ENCODE measurements at regions not wholly inside any gene's neighbourhood (a gene's known extent, or its start where the extent isn't known, plus 50 kb on each side); places are given as distances from the start of the nearest gene placed in this dataset.
"Not testable (repeated sequence)": the region's sequence is repeated elsewhere in the genome, so short reads cannot be mapped to it uniquely, and the experiment has no call there.

DNA sequence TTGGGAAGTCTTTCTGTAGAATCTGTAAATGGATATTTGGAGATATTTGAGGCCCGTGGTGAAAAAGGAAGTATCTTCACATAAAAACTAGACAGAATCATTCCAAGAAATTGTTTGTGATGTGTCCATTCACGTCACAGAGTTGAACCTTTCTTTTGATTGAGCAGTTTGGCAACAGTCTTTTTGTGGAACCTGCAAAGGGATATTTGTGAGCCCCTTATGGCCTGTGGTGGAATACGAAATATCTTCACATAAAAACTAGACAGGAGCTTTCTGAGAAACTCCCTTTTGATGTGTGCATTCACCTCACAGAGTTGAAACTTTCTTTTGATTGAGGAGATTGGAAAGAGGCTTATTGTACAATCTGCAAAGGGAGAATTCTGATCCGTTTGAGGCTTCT lies 2980.4 kb downstream of the TUBA3C start:
- H3K4me3 ChIP-seq; H3K27me3 ChIP-seq; H3K4me1 ChIP-seq; H3K36me3 ChIP-seq (ENCODE audit: low read depth, missing control alignments); H3K9me3 ChIP-seq; intact Hi-C loops (cut with DNase I; ENCODE audit: low total_unique reads); H3K27ac ChIP-seq: not testable (repeated sequence)
- DNase-seq: peak; percentile 11
- 22 to 32% methylated on average over 3 to 4 of the region's 4 CpGs for WGBS, 2 donors

DNA sequence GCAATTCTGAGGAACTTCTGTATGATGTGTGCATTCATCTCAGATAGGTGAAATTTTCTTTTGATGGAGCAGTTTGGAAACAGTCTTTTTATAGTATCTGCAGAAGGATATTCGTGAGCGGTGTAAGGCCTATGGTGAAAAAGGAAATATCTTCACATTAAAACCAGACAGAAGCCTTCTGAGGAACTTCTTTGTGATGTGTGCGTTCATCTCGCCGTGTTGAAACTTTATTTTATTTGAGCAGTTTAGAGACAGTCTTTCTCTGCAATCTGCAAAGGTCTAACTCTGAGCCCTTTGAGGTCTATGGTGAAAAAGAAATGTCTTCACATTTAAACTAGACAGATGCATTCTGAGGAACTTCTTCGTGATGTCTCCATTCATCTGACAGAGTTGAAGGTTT lies 3021.0 kb downstream of the TUBA3C start:
- H3K27me3 ChIP-seq; H3K36me3 ChIP-seq (ENCODE audit: low read depth, missing control alignments); H3K4me1 ChIP-seq; H3K4me3 ChIP-seq; H3K27ac ChIP-seq; H3K9me3 ChIP-seq; DNase-seq; intact Hi-C loops (cut with DNase I; ENCODE audit: low total_unique reads): not testable (repeated sequence)
- 41% methylated on average over 6 of the region's 6 CpGs for WGBS, 2 donors

DNA sequence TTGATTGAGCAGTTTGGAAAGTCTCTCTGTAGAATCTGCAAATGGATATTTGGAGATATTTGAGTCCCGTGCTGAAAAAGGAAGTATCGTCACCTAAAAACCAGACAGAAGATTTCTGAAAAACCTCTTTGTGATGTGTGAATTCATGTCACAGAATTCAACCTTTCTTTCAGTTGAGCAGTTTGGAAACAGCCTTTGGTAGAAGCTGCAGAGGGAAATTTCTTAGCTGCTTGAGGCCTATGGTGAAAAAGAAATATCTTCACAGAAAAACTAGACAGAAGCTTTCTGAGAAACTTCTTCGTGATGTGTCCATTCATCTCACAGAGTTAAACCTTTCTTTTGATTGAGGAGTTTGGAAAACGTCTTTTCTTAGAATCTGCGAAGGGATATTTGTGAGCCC lies 3022.7 kb downstream of the TUBA3C start:
- H3K4me3 ChIP-seq; DNase-seq; H3K27me3 ChIP-seq; H3K4me1 ChIP-seq; intact Hi-C loops (cut with DNase I; ENCODE audit: low total_unique reads); H3K9me3 ChIP-seq; H3K36me3 ChIP-seq (ENCODE audit: low read depth, missing control alignments); H3K27ac ChIP-seq: not testable (repeated sequence)
- 5 to 7% methylated on average over 1 of the region's 5 CpGs for WGBS, 2 donors

DNA sequence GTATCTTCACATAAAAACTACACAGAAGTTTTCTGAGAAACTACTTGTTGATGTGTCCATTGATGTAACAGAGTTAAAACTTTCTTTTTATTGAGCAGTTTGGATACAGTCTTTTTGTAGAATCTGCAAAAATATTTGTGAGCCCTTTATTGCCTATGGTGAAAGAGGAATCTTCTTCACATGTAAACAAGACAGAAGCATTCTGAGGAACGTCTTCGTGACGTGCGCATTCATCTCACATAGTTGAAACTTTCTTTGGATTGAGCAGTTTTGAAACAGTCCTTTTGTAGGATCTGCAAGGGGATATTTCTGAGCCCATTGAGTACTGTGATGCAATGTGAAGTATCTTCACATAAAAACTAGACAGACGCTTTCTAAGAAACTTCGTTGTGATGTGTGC lies 3023.6 kb downstream of the TUBA3C start:
- WGBS, 2 donors: 37 to 46% methylated on average over 6 of the region's 6 CpGs
- H3K4me3 ChIP-seq; intact Hi-C loops (cut with DNase I; ENCODE audit: low total_unique reads); H3K27me3 ChIP-seq; H3K27ac ChIP-seq; H3K4me1 ChIP-seq; H3K36me3 ChIP-seq (ENCODE audit: low read depth, missing control alignments); H3K9me3 ChIP-seq: not testable (repeated sequence)
- peak; percentile 26 for DNase-seq

DNA sequence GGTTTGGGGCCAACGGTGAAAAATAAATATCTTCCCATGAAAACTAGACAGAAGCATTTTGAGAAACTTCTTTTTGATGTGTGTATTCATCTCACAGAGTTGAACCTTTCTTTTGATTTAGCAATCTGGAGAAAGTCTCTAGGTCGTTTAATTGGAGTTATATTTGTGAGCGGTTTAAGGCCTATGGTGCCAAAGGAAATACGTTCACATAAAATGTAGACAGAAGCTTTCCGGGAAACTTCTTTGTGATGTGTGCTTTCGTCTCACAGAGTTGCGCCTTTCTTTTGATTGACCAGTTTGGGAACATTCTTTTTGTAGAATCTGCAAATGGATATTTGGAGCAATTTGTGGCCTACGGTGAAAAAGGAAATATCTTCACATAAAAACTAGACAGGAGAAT lies 3028.8 kb downstream of the TUBA3C start:
- H3K4me3 ChIP-seq; H3K36me3 ChIP-seq (ENCODE audit: low read depth, missing control alignments); H3K27ac ChIP-seq; H3K9me3 ChIP-seq; H3K27me3 ChIP-seq; intact Hi-C loops (cut with DNase I; ENCODE audit: low total_unique reads); H3K4me1 ChIP-seq; DNase-seq: not testable (repeated sequence)
- WGBS, 2 donors: 57 to 64% methylated on average over 8 of the region's 8 CpGs

DNA sequence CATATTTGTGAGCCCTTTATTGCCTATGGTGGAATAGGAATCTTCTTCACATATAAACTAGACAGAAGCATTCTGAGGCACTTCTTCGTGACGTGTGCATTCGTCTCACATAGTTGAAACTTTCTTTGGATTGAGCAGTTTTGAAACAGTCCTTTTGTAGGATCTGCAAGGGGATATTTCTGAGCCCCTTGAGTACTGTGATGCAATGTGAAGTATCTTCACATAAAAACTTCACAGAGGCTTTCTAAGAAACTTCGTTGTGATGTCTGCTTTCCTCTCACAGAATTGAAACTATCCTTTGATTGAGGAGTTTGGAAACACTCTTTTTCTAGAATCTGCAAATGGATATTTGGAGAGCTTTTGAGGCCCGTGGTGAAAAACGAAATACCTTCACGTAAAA lies 3030.3 kb downstream of the TUBA3C start:
- H3K36me3 ChIP-seq (ENCODE audit: low read depth, missing control alignments); H3K27ac ChIP-seq; DNase-seq; H3K27me3 ChIP-seq; intact Hi-C loops (cut with DNase I; ENCODE audit: low total_unique reads); H3K4me1 ChIP-seq; H3K4me3 ChIP-seq; H3K9me3 ChIP-seq: not testable (repeated sequence)
- 48 to 51% methylated on average over 7 of the region's 7 CpGs for WGBS, 2 donors

DNA sequence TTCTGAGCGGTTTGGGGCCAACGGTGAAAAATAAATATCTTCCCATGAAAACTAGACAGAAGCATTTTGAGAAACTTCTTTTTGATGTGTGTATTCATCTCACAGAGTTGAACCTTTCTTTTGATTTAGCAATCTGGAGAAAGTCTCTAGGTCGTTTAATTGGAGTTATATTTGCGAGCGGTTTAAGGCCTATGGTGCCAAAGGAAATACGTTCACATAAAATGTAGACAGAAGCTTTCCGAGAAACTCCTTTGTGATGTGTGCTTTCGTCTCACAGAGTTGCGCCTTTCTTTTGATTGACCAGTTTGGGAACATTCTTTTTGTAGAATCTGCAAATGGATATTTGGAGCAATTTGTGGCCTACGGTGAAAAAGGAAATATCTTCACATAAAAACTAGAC lies 3032.2 kb downstream of the TUBA3C start:
- H3K27ac ChIP-seq; intact Hi-C loops (cut with DNase I; ENCODE audit: low total_unique reads); DNase-seq; H3K4me3 ChIP-seq; H3K36me3 ChIP-seq (ENCODE audit: low read depth, missing control alignments); H3K27me3 ChIP-seq; H3K9me3 ChIP-seq; H3K4me1 ChIP-seq: not testable (repeated sequence)
- 68 to 70% methylated on average over 7 to 8 of the region's 10 CpGs for WGBS, 2 donors

DNA sequence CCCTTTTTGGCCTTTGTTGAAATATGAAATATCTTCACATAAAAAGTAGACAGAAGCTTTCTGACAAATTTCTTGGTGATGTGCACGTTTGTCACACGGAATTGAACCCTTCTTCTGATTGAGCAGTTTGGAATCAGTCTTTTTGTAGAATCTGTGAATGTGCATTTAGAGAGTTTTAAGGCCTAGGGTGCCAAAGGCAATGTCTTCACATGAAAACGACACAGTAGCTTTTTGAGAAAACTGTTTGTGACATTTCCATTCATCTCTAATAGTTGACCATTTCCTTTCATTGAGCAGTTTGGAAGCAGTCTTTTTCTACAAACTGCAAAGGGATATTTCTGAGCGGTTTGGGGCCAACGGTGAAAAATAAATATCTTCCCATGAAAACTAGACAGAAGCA lies 3036.0 kb downstream of the TUBA3C start:
- H3K27ac ChIP-seq; H3K4me3 ChIP-seq; H3K27me3 ChIP-seq; intact Hi-C loops (cut with DNase I; ENCODE audit: low total_unique reads); H3K4me1 ChIP-seq; H3K36me3 ChIP-seq (ENCODE audit: low read depth, missing control alignments); H3K9me3 ChIP-seq: not testable (repeated sequence)
- WGBS, 2 donors: 32% methylated on average over 5 of the region's 5 CpGs
- DNase-seq: peak; percentile 14

DNA sequence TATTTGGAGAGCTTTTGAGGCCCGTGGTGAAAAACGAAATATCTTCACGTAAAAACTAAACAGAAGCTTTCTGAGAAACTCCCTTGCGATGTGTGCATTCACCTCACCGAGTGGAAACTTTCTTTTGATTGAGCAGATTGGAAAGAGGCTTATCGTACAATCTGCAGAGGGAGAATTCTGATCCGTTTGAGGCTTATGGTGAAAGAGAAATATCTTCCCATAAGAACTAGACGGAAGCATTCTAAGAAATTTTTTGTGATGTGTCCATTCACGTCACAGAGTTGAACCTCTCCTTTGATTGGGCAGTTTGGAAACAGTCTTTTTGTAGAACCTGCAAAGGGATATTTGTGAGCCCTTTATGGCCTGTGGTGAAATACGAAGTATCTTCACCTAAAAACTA lies 3040.3 kb downstream of the TUBA3C start:
- H3K27me3 ChIP-seq; intact Hi-C loops (cut with DNase I; ENCODE audit: low total_unique reads); H3K4me3 ChIP-seq; DNase-seq; H3K36me3 ChIP-seq (ENCODE audit: low read depth, missing control alignments); H3K4me1 ChIP-seq; H3K9me3 ChIP-seq; H3K27ac ChIP-seq: not testable (repeated sequence)
- WGBS, 2 donors: 51 to 52% methylated on average over 9 to 10 of the region's 10 CpGs

DNA sequence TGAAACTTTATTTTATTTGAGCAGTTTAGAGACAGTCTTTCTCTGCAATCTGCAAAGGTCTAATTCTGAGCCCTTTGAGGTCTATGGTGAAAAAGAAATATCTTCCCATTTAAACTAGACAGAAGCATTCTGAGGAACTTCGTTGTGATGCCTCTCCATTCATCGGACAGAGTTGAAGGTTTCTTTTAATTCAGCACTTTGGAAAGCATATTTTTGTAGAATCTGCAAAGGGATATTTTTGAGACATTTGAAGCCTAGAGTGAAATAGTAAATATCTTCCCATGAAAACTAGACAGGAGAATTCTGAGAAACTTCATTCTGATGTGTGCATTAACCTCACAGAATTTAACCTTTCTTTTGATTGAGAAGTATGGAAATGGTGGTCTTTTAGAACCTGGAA lies 3044.8 kb downstream of the TUBA3C start:
- H3K36me3 ChIP-seq (ENCODE audit: low read depth, missing control alignments); H3K27ac ChIP-seq; DNase-seq; intact Hi-C loops (cut with DNase I; ENCODE audit: low total_unique reads); H3K9me3 ChIP-seq; H3K4me3 ChIP-seq; H3K4me1 ChIP-seq; H3K27me3 ChIP-seq: not testable (repeated sequence)
- 34 to 36% methylated on average over 2 of the region's 2 CpGs for WGBS, 2 donors

DNA sequence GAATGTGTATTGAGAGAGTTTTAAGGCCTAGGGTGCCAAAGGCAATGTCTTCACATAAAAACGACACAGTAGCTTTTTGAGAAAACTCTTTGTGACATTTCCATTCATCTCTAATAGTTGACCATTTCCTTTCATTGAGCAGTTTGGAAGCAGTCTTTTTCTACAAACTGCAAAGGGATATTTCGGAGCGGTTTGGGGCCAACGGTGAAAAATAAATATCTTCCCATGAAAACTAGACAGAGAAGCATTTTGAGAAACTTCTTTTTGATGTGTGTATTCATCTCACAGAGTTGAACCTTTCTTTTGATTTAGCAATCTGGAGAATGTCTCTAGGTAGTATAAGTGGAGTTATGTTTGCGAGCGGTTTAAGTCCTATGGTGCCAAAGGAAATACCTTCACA lies 3052.9 kb downstream of the TUBA3C start:
- H3K4me3 ChIP-seq; H3K27me3 ChIP-seq; H3K9me3 ChIP-seq; intact Hi-C loops (cut with DNase I; ENCODE audit: low total_unique reads); H3K4me1 ChIP-seq; H3K36me3 ChIP-seq (ENCODE audit: low read depth, missing control alignments); H3K27ac ChIP-seq; DNase-seq: not testable (repeated sequence)
- 48 to 56% methylated on average over 6 of the region's 6 CpGs for WGBS, 2 donors

DNA sequence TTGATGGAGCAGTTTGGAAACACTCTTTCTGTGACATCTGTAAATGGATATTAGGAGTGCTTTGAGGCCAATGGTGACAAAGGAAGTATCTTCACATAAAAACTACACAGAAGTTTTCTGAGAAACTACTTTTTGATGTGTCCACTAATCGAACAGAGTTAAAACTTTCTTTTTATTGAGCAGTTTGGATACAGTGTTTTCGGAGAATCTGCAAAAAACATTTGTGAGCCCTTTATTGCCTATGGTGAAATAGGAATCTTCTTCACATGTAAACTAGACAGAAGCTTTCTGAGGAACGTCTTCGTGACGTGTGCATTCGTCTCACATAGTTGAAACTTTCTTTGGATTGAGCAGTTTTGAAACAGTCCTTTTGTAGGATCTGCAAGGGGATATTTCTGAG lies 3068.2 kb downstream of the TUBA3C start:
- H3K36me3 ChIP-seq (ENCODE audit: low read depth, missing control alignments); H3K9me3 ChIP-seq; H3K4me1 ChIP-seq; H3K27me3 ChIP-seq; H3K4me3 ChIP-seq; H3K27ac ChIP-seq; DNase-seq; intact Hi-C loops (cut with DNase I; ENCODE audit: low total_unique reads): not testable (repeated sequence)
- WGBS, 2 donors: 32 to 34% methylated on average over 6 of the region's 6 CpGs

Data from testis (tissue), 2 donors.